HCT116 (cell line): ENCODE measurements at regions not wholly inside any gene's neighbourhood (a gene's known extent, or its start where the extent isn't known, plus 50 kb on each side); places are given as distances from the start of the nearest gene placed in this dataset.

Experiments used
- CTCF ChIP-seq, 3 experiments: fragments of 200-600 bp in 1 of 3; sonication (generic) in 1 of 3; IDR thresholded peaks in 2 of 3; conservative IDR thresholded peaks in 1 of 3; 2 replicates each; pipeline ENCODE4 v1.5.1; 2012 to 2017; ENCODE audit warnings: low read depth in 2 of 3, low read length in 2 of 3, antibody characterized with exemption in 1 of 3, borderline replicate concordance in 1 of 3, control low read depth in 1 of 3, mild to moderate bottlenecking in 1 of 3, mixed read lengths in 1 of 3, mixed run types in 1 of 3, moderate library complexity in 1 of 3; ENCODE audit not compliant: insufficient read depth in 1 of 3
- SP1 ChIP-seq: IDR thresholded peaks from 2 replicates; pipeline ENCODE4 v1.6.1; 2012; ENCODE audit warnings: low read depth

DNA sequence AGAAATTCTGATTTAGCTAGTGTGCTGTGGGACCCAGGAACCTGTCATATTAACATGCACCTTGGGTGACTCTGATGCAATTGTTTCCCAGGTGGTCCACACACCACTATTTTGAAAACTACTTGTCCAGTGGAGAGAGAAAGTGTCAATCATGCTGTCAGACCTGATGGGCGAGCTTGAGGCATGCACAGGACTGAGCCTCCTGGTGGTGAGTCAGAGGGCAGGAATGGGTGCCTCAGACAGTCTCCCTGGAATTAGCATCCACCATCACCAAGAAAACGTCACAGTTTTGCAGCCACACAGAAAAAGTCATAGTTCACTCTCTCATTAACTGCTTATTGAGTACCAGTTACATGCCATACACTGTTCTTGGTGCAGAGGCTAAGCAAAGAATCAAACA, 181.8 kb upstream of the MAOA start:
- TF ChIP-seq SP1, result no peak
- TF ChIP-seq CTCF (IDR thresholded peaks at IDR 0.05 in 2 of 3, conservative IDR thresholded peaks at IDR 0.05 in 1 of 3; ENCODE audit: borderline replicate concordance in 1 of 3, insufficient read depth in 1 of 3, low read depth in 2 of 3, low read length in 2 of 3), result peak in 1 of 3 experiments; percentile 16; a peak in 1 of 6 replicates
